Epithelial cell of proximal tubule (primary cell): ENCODE measurements at regions not wholly inside any gene's neighbourhood (a gene's known extent, or its start where the extent isn't known, plus 50 kb on each side); places are given as distances from the start of the nearest gene placed in this dataset.

ENCODE experiments used
- DNase-seq: peaks from one replicate; pipeline ENCODE4 v3.0.0-alpha.2; 2011; ENCODE audit warnings: low read depth
- H3K4me3 ChIP-seq: 2 replicates; pipeline ENCODE4 v1.5.1; 2011; ENCODE audit warnings: low read depth, mild to moderate bottlenecking, low read length
- CTCF ChIP-seq: conservative IDR thresholded peaks from 2 replicates; pipeline ENCODE4 v1.5.1; 2012; ENCODE audit warnings: low read depth, mild to moderate bottlenecking, low read length

GRCh38 chr2:13030606-13031005, 313.9 kb downstream of the TRIB2 start:
- no peak for DNase-seq
- no peak for TF ChIP-seq CTCF
- H3K4me3 ChIP-seq, result no peak overlapping the region

GRCh38 chr2:13034861-13035260, 318.1 kb downstream of the TRIB2 start:
- no peak for TF ChIP-seq CTCF
- DNase-seq, result no peak
- no peak overlapping the region for H3K4me3 ChIP-seq

- no peak overlapping the region for H3K4me3 ChIP-seq
- DNase-seq, result no peak
- TF ChIP-seq CTCF, result no peak
Measured at GRCh38 chr2:13035866-13036265, 319.1 kb downstream of the TRIB2 start.

- no peak for TF ChIP-seq CTCF
- no peak overlapping the region for H3K4me3 ChIP-seq
- no peak for DNase-seq
Measured at GRCh38 chr2:13040043-13040442, 323.3 kb downstream of the TRIB2 start.

GRCh38 chr2:13046557-13047165, 329.9 kb downstream of the TRIB2 start:
- no peak for DNase-seq
- H3K4me3 ChIP-seq, result no peak overlapping the region
- TF ChIP-seq CTCF, result peak; percentile 39

GRCh38 chr2:13050764-13051163, 334.0 kb downstream of the TRIB2 start:
- no peak for DNase-seq
- H3K4me3 ChIP-seq, result no peak overlapping the region
- no peak for TF ChIP-seq CTCF

- DNase-seq, result no peak
- H3K4me3 ChIP-seq, result no peak overlapping the region
- no peak for TF ChIP-seq CTCF
Measured at GRCh38 chr2:13052547-13052946, 335.8 kb downstream of the TRIB2 start.
